ENCODE measurements at regions not wholly inside any gene's neighbourhood (a gene's known extent, or its start where the extent isn't known, plus 50 kb on each side); places are given as distances from the start of the nearest gene placed in this dataset.
A peak's percentile ranks its signal among the peaks of the same experiment; 100 is the strongest.

GRCh38 chrX:125810856-125811255 is 355.2 kb downstream of the DCAF12L2 start:
- ChIA-PET CTCF (no interaction called here), POLR2A (no interaction called here)
- no peaks in the 10 kb centered on the region for H3K36me3 ChIP-seq (ENCODE audit: control insufficient read depth in 2 of 2, insufficient read depth in 1 of 2, low read length in 2 of 2)
- H3K27ac ChIP-seq (ENCODE audit: extremely low read depth, low read depth, low read length) = no peak overlapping the region
- H3K4me3 ChIP-seq (ENCODE audit: low read depth, low read length) = no peak overlapping the region
- H3K4me1 ChIP-seq (ENCODE audit: control insufficient read depth, insufficient read depth, low read length) = no peaks in the 10 kb centered on the region
- TF ChIP-seq ELK4 (IDR thresholded peaks at IDR 0.05; ENCODE audit: borderline replicate concordance, low read depth, low read length) (no peak), ZNF404 (tag by site-specific recombination; IDR thresholded peaks at IDR 0.05) (no peak), KLF10 (tag by site-specific recombination; IDR thresholded peaks at IDR 0.05) (no peak), ZNF37A (tag by site-specific recombination; IDR thresholded peaks at IDR 0.05) (no peak), ZNF548 (tag by site-specific recombination; IDR thresholded peaks at IDR 0.05) (no peak), ZNF391 (tag by site-specific recombination; IDR thresholded peaks at IDR 0.05; ENCODE audit: borderline replicate concordance, low read depth) (no peak), ZNF23 (tag by site-specific recombination; IDR thresholded peaks at IDR 0.05; ENCODE audit: borderline replicate concordance) (no peak), ZNF596 (tag by site-specific recombination; IDR thresholded peaks at IDR 0.05) (no peak), ZNF19 (tag by site-specific recombination; IDR thresholded peaks at IDR 0.05; ENCODE audit: low read depth) (no peak), ZNF645 (tag by site-specific recombination; IDR thresholded peaks at IDR 0.05) (no peak), ZSCAN16 (tag by site-specific recombination; IDR thresholded peaks at IDR 0.05) (no peak)
- no peaks in the 10 kb centered on the region for H3K9me3 ChIP-seq (ENCODE audit: control insufficient read depth, insufficient read depth, low read depth, low read length)

- Histone ChIP-seq H3K27ac (ENCODE audit: extremely low read depth, low read depth, low read length) (no peak overlapping the region), H3K36me3 (ENCODE audit: control insufficient read depth in 2 of 2, insufficient read depth in 1 of 2, low read length in 2 of 2) (no peaks in the 10 kb centered on the region), H3K4me1 (ENCODE audit: control insufficient read depth, insufficient read depth, low read length) (no peaks in the 10 kb centered on the region), H3K9me3 (ENCODE audit: control insufficient read depth, insufficient read depth, low read depth, low read length) (no peaks in the 10 kb centered on the region), H3K4me3 (ENCODE audit: low read depth, low read length) (no peak overlapping the region)
- CTCF ChIA-PET = interaction anchor here (0.6 kb wide), 1 partner anchor 297 kb away, joined by 7 read pairs; no protein-coding TSS in a partner anchor
- POLR2A ChIA-PET = no interaction called here
- TF ChIP-seq ZBTB26 (tag by site-specific recombination; optimal IDR thresholded peaks at IDR 0.05) (no peak), ZNF654 (tag by site-specific recombination; IDR thresholded peaks at IDR 0.05; ENCODE audit: low read depth) (0 out of 2 replicates have a peak, but pooled peaks have one; percentile 5), PBX3 (CRISPR knock-in tag; IDR thresholded peaks at IDR 0.05) (no peak), ZNF140 (tag by site-specific recombination; IDR thresholded peaks at IDR 0.05) (no peak), ZFHX2 (tag by site-specific recombination; conservative IDR thresholded peaks at IDR 0.05) (no peak), TRIM28 (IDR thresholded peaks at IDR 0.05; ENCODE audit: borderline replicate concordance, low read length) (no peak), ZNF214 (tag by site-specific recombination; IDR thresholded peaks at IDR 0.05; ENCODE audit: borderline replicate concordance) (no peak)
Measured at GRCh38 chrX:125826080-125826479, 340.0 kb downstream of the DCAF12L2 start.
